Activated naive CD4-positive, alpha-beta T cell treated with anti-CD3 and anti-CD28 coated beads for 36 hours (primary cell): ENCODE measurements at regions not wholly inside any gene's neighbourhood (a gene's known extent, or its start where the extent isn't known, plus 50 kb on each side); places are given as distances from the start of the nearest gene placed in this dataset.

Experiments
- CTCF ChIA-PET: fragments of 350-600 bp; sonication (Branson Sonifier 250); formaldehyde crosslinking; loops from one replicate; lab custom pipeline; 2021; ENCODE audit warnings: antibody characterized with exemption; lab: Charles Lee
- DNase-seq: peaks from one replicate; pipeline ENCODE4 v3.0.0-alpha.2; 2020
- H3K27ac Mint-ChIP-seq: one replicate; pipeline ENCODE4 v1.8.0; 2021; ENCODE audit warnings: mild to moderate bottlenecking, mixed read lengths
- H3K27me3 Mint-ChIP-seq: one replicate; pipeline ENCODE4 v1.8.0; 2021; ENCODE audit warnings: low read depth, mixed read lengths
- H3K36me3 Mint-ChIP-seq: one replicate; pipeline ENCODE4 v1.8.0; 2021; ENCODE audit warnings: low read depth, mixed read lengths
- H3K4me1 Mint-ChIP-seq: one replicate; pipeline ENCODE4 v1.8.0; 2021; ENCODE audit warnings: low read depth, mixed read lengths
- H3K4me3 Mint-ChIP-seq: one replicate; pipeline ENCODE4 v1.8.0; 2021; ENCODE audit warnings: mild to moderate bottlenecking, moderate library complexity, mixed read lengths
- H3K9me3 Mint-ChIP-seq: one replicate; pipeline ENCODE4 v1.8.0; 2021; ENCODE audit warnings: mixed read lengths
- intact Hi-C: fragments of 100-400 bp; cut with micrococcal nuclease; formaldehyde crosslinking; loops from one replicate; pipeline ENCODE4 v1.15.1; 2023

DNA sequence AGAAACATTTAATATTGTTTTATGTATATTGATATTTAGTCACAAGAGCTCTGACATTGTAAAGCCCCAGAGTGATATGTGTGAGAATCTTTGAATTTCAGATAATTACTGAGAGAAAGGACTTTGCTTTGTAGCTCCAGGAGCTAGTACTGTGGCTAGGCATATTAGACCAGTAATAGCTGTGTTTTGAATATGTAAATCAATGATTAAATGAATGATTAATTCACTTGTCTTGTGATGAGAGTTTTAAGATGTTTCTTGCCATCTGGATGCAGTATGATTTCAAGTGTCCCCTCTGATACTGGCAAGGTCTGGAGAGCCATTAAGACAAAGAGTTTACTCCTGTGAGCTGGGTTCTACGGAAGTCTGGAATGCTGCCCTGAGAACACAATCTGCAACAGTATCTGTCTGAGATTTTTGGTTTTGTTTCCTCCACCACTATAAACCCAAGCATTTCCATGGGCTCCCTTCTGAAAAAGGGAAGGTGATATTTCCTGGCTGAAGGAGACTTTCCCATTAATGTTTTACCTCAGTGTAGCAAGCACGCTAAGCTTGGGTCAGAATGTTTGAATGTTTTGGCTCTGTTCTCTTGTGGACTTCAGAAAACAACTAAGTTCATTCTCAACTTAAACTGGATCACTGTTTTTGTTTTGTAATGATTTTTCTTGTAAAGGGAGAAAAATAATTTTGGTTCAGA lies 61.3 kb upstream of the BICC1 start:
- intact Hi-C loops, result no loop called here
- Mint-ChIP-seq H3K36me3 (no peaks in the 10 kb centered on the region), H3K9me3 (no peaks in the 10 kb centered on the region), H3K27ac (no peak overlapping the region), H3K4me3 (no peak overlapping the region), H3K27me3 (peaks cover 16% of the 10 kb centered on the region), H3K4me1 (no peaks in the 10 kb centered on the region)
- CTCF ChIA-PET, result interaction anchor here (1.0 kb wide), 1 partner anchor 58 kb away, joined by 3 read pairs; no protein-coding TSS in a partner anchor
- DNase-seq, result no peak

DNA sequence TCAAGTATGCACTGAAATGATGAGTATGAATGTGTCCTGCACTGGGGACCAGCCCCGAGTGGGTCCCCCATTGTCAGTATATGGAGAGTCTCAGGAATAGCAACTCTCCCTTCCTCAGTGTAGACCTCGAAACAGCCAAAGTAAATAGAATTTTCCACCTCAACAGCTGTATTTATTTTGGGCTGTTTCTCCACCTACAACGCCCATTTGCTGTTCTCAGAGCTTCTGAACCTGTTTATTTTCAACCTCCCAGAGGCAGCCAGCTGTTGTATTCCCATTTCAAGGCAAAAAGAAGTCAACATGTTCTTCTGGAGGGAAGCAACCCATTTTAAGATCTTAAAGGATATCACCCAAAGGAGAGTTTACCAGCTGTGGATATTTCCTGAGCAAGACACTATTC lies 59.6 kb upstream of the BICC1 start:
- H3K4me1 Mint-ChIP-seq, result no peaks in the 10 kb centered on the region
- H3K36me3 Mint-ChIP-seq, result no peaks in the 10 kb centered on the region
- no peaks in the 10 kb centered on the region for H3K9me3 Mint-ChIP-seq
- peaks cover 12% of the 10 kb centered on the region for H3K27me3 Mint-ChIP-seq
- no peak overlapping the region for H3K27ac Mint-ChIP-seq
- intact Hi-C loops, result no loop called here
- no peak for DNase-seq
- CTCF ChIA-PET, result interaction anchor here (0.7 kb wide), 1 partner anchor 347 kb away, joined by 3 read pairs; no protein-coding TSS in a partner anchor
- H3K4me3 Mint-ChIP-seq, result no peak overlapping the region

DNA sequence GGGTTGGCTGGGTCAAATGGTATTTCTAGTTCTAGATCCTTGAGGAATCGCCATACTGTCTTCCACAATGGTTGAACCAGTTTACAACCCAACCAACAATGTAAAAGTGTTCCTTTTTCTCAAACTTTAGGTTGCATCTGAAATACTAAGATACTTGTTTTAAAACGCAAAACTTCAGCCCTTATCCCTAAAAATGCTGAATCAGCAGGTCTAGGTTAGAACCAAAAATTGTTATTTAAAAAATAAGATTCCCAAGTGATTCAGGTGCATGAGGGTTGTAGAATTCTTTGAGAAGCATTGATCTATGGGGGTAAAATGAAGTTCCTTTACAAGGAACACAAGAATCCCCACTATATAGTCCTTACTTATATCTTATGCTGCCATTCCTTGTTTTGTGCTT lies 56.5 kb upstream of the BICC1 start:
- no peaks in the 10 kb centered on the region for H3K9me3 Mint-ChIP-seq

DNA sequence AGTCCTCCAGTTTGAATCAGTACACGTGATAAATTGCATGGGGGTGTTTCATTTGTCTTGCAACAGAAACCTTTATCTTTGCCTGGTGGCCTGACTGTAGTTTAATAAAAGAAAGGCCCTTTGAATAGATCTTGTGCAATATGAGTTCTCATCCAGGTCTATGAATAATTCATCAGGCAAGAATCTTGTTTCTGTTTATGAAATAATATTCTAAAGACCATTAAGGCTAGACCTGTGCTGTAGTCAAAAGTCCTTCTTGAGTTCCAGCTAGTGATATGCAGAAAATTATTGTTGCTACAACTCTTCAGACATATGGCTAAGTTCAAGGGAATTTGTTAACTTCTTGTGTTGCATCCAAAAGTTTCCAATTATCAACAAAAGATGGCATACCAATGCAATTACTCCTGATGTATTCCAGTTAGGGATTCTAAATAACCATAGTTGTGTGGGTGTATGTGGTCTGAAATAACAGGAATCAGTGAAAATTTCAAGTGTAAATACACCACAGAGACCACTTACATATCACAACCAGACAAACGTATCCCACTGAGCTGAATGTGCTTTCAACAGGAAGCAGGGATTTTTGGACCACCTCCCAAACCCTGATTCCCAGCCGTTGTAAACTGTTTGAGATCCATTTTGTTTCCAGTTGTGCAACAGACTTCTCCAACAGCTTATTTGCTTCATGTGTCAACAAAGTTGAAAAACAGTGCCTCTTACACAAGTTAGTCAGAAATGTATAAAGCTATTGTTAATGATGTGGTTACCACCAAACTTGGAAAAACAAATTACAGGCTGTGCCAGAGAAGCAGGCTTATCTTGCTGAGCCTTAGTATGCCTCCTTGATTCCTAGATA lies 54.7 kb upstream of the BICC1 start:
- Mint-ChIP-seq H3K4me3 (no peak overlapping the region), H3K27me3 (peaks cover 8% of the 10 kb centered on the region), H3K4me1 (no peaks in the 10 kb centered on the region), H3K36me3 (no peaks in the 10 kb centered on the region), H3K27ac (no peak overlapping the region), H3K9me3 (peaks cover 4% of the 10 kb centered on the region)
- DNase-seq, result no peak
- intact Hi-C loops, result no loop called here
- CTCF ChIA-PET, result no interaction called here

More for the DNA sequence above, 56.5 kb upstream of the BICC1 start:
- no peaks in the 10 kb centered on the region for H3K36me3 Mint-ChIP-seq
- no peaks in the 10 kb centered on the region for H3K4me1 Mint-ChIP-seq
- no peak overlapping the region for H3K27ac Mint-ChIP-seq
- CTCF ChIA-PET, result no interaction called here
- no peak overlapping the region for H3K4me3 Mint-ChIP-seq
- DNase-seq, result no peak
- peaks cover 4% of the 10 kb centered on the region for H3K27me3 Mint-ChIP-seq
- intact Hi-C loops, result no loop called here

DNA sequence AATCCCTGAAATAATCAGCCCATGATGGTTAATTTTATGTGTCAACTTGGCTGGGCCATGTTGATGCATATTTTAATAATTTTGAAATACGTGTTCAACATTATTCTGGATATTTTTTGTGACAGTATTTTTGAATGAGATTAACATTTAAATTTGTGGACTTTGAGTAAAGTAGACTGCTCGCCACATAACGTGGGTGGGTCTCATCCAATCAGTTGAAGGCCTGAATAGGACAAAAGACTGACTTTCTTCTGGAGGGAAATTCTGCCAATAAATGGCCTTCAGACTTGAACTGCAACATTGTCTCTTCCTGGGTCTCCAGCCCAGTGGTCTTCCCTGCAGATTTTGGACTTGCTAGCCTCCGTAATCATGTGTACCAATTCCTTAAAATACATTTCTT lies 53.6 kb upstream of the BICC1 start:
- no peaks in the 10 kb centered on the region for H3K4me1 Mint-ChIP-seq
- no peak for DNase-seq
- CTCF ChIA-PET, result no interaction called here
- peaks cover 13% of the 10 kb centered on the region for H3K27me3 Mint-ChIP-seq
- H3K4me3 Mint-ChIP-seq, result no peak overlapping the region
- H3K36me3 Mint-ChIP-seq, result no peaks in the 10 kb centered on the region
- intact Hi-C loops, result no loop called here
- H3K27ac Mint-ChIP-seq, result no peak overlapping the region
- peaks cover 6% of the 10 kb centered on the region for H3K9me3 Mint-ChIP-seq

DNA sequence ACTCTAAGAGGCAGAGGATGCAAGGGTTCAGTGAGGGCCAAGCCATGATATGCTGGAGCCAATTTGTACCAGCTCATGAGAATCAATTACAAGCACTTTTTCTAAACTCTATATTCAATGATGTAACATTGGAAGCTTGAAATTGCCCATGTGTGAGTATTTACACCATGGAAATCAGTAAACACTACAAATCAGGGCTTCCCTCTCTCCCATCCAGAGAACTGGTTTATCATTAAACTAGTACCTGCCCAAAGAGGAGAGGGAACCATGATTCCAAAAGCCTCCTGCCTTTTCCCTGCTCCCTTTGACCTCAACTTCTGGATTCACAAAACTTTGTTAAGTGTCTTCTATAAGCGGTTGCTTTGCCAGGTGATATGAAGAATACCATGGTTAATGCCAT lies 52.5 kb upstream of the BICC1 start:
- Mint-ChIP-seq H3K4me1 (no peaks in the 10 kb centered on the region), H3K9me3 (peaks cover 6% of the 10 kb centered on the region), H3K27ac (no peak overlapping the region), H3K27me3 (peaks cover 21% of the 10 kb centered on the region), H3K4me3 (no peak overlapping the region), H3K36me3 (no peaks in the 10 kb centered on the region)
- CTCF ChIA-PET, result no interaction called here
- no peak for DNase-seq
- intact Hi-C loops, result no loop called here

GRCh38 chr10:58462863-58463507 lies 49.7 kb upstream of the BICC1 start:
- no peaks in the 10 kb centered on the region for H3K4me1 Mint-ChIP-seq
- peaks cover 25% of the 10 kb centered on the region for H3K27me3 Mint-ChIP-seq
- H3K9me3 Mint-ChIP-seq, result peaks cover 6% of the 10 kb centered on the region
- intact Hi-C loops, result no loop called here
- no peak for DNase-seq
- CTCF ChIA-PET, result interaction anchor here (0.7 kb wide), 1 partner anchor 130 kb away, joined by 3 read pairs; no protein-coding TSS in a partner anchor
- H3K36me3 Mint-ChIP-seq, result no peaks in the 10 kb centered on the region
- H3K4me3 Mint-ChIP-seq, result no peak overlapping the region
- no peak overlapping the region for H3K27ac Mint-ChIP-seq
